Astrocyte of the cerebellum (primary cell): ENCODE measurements at regions not wholly inside any gene's neighbourhood (a gene's known extent, or its start where the extent isn't known, plus 50 kb on each side); places are given as distances from the start of the nearest gene placed in this dataset.
"Not testable (repeated sequence)": the region's sequence is repeated elsewhere in the genome, so short reads cannot be mapped to it uniquely, and the experiment has no call there.

Experiments used
- DNase-seq: peaks from one replicate; pipeline ENCODE4 v3.0.0-alpha.2; 2011; ENCODE audit warnings: low read depth
- H3K4me3 ChIP-seq: 2 replicates; pipeline ENCODE4 v1.5.1; 2011; ENCODE audit warnings: mild to moderate bottlenecking, low read depth, low read length, moderate library complexity
- CTCF ChIP-seq: IDR thresholded peaks from 2 replicates; pipeline ENCODE4 v1.5.1; 2012; ENCODE audit warnings: low read length, low read depth, moderate library complexity, mild to moderate bottlenecking; ENCODE audit errors: missing control alignments
- in situ Hi-C: cut with HindIII; loops from 2 replicates; pipeline ENCODE4 v1.10.0; 2017; ENCODE audit warnings: low sequenced_read_pairs

GRCh38 chr6:4258733-4259132 lies 123.4 kb upstream of the ECI2 start:
- in situ Hi-C loops = no loop called here
- TF ChIP-seq CTCF = no peak
- no peak for DNase-seq
- H3K4me3 ChIP-seq = no peak overlapping the region

GRCh38 chr6:4256969-4257368 lies 121.6 kb upstream of the ECI2 start:
- TF ChIP-seq CTCF = no peak
- DNase-seq = no peak
- in situ Hi-C loops = no loop called here
- H3K4me3 ChIP-seq = no peak overlapping the region

- no peak overlapping the region for H3K4me3 ChIP-seq
- TF ChIP-seq CTCF = peak; percentile 61
- in situ Hi-C loops = no loop called here
- peak; percentile 34 for DNase-seq
These were observed 118.3 kb upstream of the ECI2 start for GRCh38 chr6:4253604-4254231.

GRCh38 chr6:4252445-4252844 lies 117.1 kb upstream of the ECI2 start:
- in situ Hi-C loops, DNase-seq, H3K4me3 ChIP-seq: not testable (repeated sequence)

GRCh38 chr6:4250645-4251044 lies 115.3 kb upstream of the ECI2 start:
- H3K4me3 ChIP-seq = no peak overlapping the region
- TF ChIP-seq CTCF = no peak
- in situ Hi-C loops = no loop called here
- no peak for DNase-seq

- DNase-seq, in situ Hi-C loops, H3K4me3 ChIP-seq: not testable (repeated sequence)
These were observed 108.5 kb upstream of the ECI2 start for GRCh38 chr6:4243832-4244231.

- in situ Hi-C loops = no loop called here
- H3K4me3 ChIP-seq = no peak overlapping the region
- no peak for DNase-seq
- TF ChIP-seq CTCF = no peak
These were observed 107.9 kb upstream of the ECI2 start for GRCh38 chr6:4243237-4243636.

GRCh38 chr6:4242601-4243000 lies 107.2 kb upstream of the ECI2 start:
- no peak overlapping the region for H3K4me3 ChIP-seq
- no peak for TF ChIP-seq CTCF
- in situ Hi-C loops = no loop called here
- DNase-seq = no peak
